Liver (tissue), 8 donors: ENCODE measurements at regions not wholly inside any gene's neighbourhood (a gene's known extent, or its start where the extent isn't known, plus 50 kb on each side); places are given as distances from the start of the nearest gene placed in this dataset.

Source experiments
- DNase-seq: peaks from one replicate; pipeline ENCODE4 v3.0.0-alpha.2; 2017; ENCODE audit warnings: low spot score
- H3K27ac ChIP-seq, 2 donors: one replicate each; pipeline ENCODE4 v1.7.0; 2013; ENCODE audit warnings: inconsistent platforms in 2 of 2, low read length in 2 of 2, control low read depth in 1 of 2, low read depth in 1 of 2, mild to moderate bottlenecking in 1 of 2
- H3K27me3 ChIP-seq, 4 donors: one replicate each; pipeline versions ENCODE4 v1.6.1 to v1.7.0; 2013; ENCODE audit warnings: low read length in 3 of 4, inconsistent platforms in 1 of 4, mild to moderate bottlenecking in 1 of 4, moderate library complexity in 1 of 4; ENCODE audit not compliant: control insufficient read depth in 4 of 4, insufficient read depth in 4 of 4
- H3K36me3 ChIP-seq, 4 donors: one replicate each; pipeline versions ENCODE4 v1.6.1 to v1.7.0; 2013; ENCODE audit warnings: low read length in 3 of 4, mild to moderate bottlenecking in 3 of 4, low read depth in 1 of 4, moderate library complexity in 1 of 4; ENCODE audit not compliant: control insufficient read depth in 4 of 4, insufficient read depth in 3 of 4
- H3K4me1 ChIP-seq, 4 donors: one replicate each; pipeline versions ENCODE4 v1.6.1 to v1.7.0; 2013; ENCODE audit warnings: low read length in 3 of 4, mild to moderate bottlenecking in 3 of 4, moderate library complexity in 1 of 4; ENCODE audit not compliant: control insufficient read depth in 4 of 4, insufficient read depth in 4 of 4
- H3K4me3 ChIP-seq, 3 donors: one replicate each; pipeline versions ENCODE4 v1.6.1 to v1.7.0; 2013; ENCODE audit warnings: low read length in 3 of 3, control low read depth in 1 of 3, low read depth in 1 of 3, mild to moderate bottlenecking in 1 of 3
- H3K9ac ChIP-seq, 2 donors: one replicate each; pipeline ENCODE4 v1.7.0; 2013; ENCODE audit warnings: low read length in 2 of 2, mild to moderate bottlenecking in 2 of 2, moderate library complexity in 2 of 2, control low read depth in 1 of 2, low read depth in 1 of 2
- H3K9me3 ChIP-seq, 4 donors: one replicate each; pipeline versions ENCODE4 v1.6.1 to v1.7.0; 2013; ENCODE audit warnings: low read length in 3 of 4; ENCODE audit not compliant: control insufficient read depth in 4 of 4
- ATF3 ChIP-seq: IDR thresholded peaks from 2 replicates; pipeline ENCODE4 v1.6.1; 2016; ENCODE audit warnings: antibody characterized with exemption
- EGR1 ChIP-seq, 2 donors: IDR thresholded peaks; 2 replicates each; pipeline ENCODE4 v1.6.1; 2016 to 2018; ENCODE audit warnings: antibody characterized with exemption in 2 of 2, low read depth in 2 of 2
- FOXA1 ChIP-seq: IDR thresholded peaks from 2 replicates; pipeline ENCODE4 v1.6.1; 2016; ENCODE audit warnings: antibody characterized with exemption
- FOXA2 ChIP-seq: IDR thresholded peaks from 2 replicates; pipeline ENCODE4 v1.6.1; 2016; ENCODE audit warnings: antibody characterized with exemption
- HNF4G ChIP-seq: IDR thresholded peaks from 2 replicates; pipeline ENCODE4 v1.6.1; 2016; ENCODE audit warnings: antibody characterized with exemption
- JUND ChIP-seq, 2 donors: IDR thresholded peaks; 2 replicates each; pipeline ENCODE4 v1.6.1; 2016; ENCODE audit warnings: antibody characterized with exemption in 2 of 2
- NR2F2 ChIP-seq: IDR thresholded peaks from 2 replicates; pipeline ENCODE4 v1.6.1; 2016; ENCODE audit warnings: antibody characterized with exemption
- RAD21 ChIP-seq, 2 donors: IDR thresholded peaks; 2 replicates each; pipeline ENCODE4 v1.6.1; 2016; ENCODE audit warnings: antibody characterized with exemption in 2 of 2, mild to moderate bottlenecking in 2 of 2
- REST ChIP-seq: IDR thresholded peaks from 2 replicates; pipeline ENCODE4 v1.6.1; 2016; ENCODE audit warnings: antibody characterized with exemption, mild to moderate bottlenecking
- RXRA ChIP-seq, 2 donors: IDR thresholded peaks; 2 replicates each; pipeline ENCODE4 v1.6.1; 2017 to 2018; ENCODE audit warnings: antibody characterized with exemption in 2 of 2, mild to moderate bottlenecking in 1 of 2
- SP1 ChIP-seq: IDR thresholded peaks from 2 replicates; pipeline ENCODE4 v1.6.1; 2018; ENCODE audit warnings: antibody characterized with exemption, mild to moderate bottlenecking
- TAF1 ChIP-seq: conservative IDR thresholded peaks from 2 replicates; pipeline ENCODE4 v1.6.1; 2016; ENCODE audit warnings: antibody characterized with exemption, mild to moderate bottlenecking
- YY1 ChIP-seq: IDR thresholded peaks from 2 replicates; pipeline ENCODE4 v1.6.1; 2016; ENCODE audit warnings: antibody characterized with exemption, mild to moderate bottlenecking
- WGBS: extraction: QIAGEN DNeasy Blood & Tissue Kit; methylation state at CpG from one replicate; pipeline ENCODE4 v1.1.7; 2013; 5-methylcytosine and 5-hydroxymethylcytosine counted together
- TF ChIP-seq, protein P1 (sequence below): fragments of 150-350 bp; IDR thresholded peaks from 2 replicates; pipeline ENCODE4 v1.5.1; 2017; ENCODE audit warnings: improper control_type of control experiment, low read depth, low read length; ENCODE audit not compliant: missing input control
- TF ChIP-seq, protein P2 (sequence below): IDR thresholded peaks from 2 replicates; pipeline ENCODE4 v1.6.1; 2016; ENCODE audit warnings: antibody characterized with exemption
- TF ChIP-seq, protein P3 (sequence below): IDR thresholded peaks from 2 replicates; pipeline ENCODE4 v1.6.1; 2016; ENCODE audit warnings: antibody characterized with exemption
- donor health status: healthy.
- donor health status: healthy.
- donor health status: healthy.
- donor health status: healthy.
- donor health status: healthy.

DNA sequence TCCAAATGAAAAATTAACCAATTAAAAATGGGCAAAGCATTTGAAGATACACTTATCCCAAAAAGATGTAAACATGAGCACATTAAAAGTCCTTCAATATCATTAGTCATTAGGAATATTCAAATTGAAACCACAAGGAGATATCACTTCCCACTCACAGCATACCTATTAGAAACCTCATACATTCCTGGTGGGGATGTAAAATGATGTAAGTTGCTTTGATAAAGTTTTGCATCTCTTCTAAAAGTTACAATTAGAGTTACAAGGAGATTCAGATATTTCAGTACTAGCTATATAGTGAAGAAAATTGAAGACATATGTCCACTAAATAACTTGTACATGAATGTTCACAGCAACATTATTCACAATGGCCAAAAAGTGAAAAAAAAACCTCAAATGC lies 1109.3 kb upstream of the LCORL start:
- DNase-seq = no peak
- Histone ChIP-seq H3K4me3 (no peak overlapping the region), H3K9me3 (no peaks in the 10 kb centered on the region), H3K4me1 (no peaks in the 10 kb centered on the region), H3K9ac (no peak overlapping the region), H3K27ac (no peak overlapping the region), H3K27me3 (no peaks in the 10 kb centered on the region), H3K36me3 (no peaks in the 10 kb centered on the region)
- no peak for TF ChIP-seq HNF4G
- TF ChIP-seq JUND (IDR thresholded peaks at IDR 0.05) = no peak
- no peak for TF ChIP-seq NR2F2
- no peak for TF ChIP-seq ATF3
- TF ChIP-seq, protein P1, sequence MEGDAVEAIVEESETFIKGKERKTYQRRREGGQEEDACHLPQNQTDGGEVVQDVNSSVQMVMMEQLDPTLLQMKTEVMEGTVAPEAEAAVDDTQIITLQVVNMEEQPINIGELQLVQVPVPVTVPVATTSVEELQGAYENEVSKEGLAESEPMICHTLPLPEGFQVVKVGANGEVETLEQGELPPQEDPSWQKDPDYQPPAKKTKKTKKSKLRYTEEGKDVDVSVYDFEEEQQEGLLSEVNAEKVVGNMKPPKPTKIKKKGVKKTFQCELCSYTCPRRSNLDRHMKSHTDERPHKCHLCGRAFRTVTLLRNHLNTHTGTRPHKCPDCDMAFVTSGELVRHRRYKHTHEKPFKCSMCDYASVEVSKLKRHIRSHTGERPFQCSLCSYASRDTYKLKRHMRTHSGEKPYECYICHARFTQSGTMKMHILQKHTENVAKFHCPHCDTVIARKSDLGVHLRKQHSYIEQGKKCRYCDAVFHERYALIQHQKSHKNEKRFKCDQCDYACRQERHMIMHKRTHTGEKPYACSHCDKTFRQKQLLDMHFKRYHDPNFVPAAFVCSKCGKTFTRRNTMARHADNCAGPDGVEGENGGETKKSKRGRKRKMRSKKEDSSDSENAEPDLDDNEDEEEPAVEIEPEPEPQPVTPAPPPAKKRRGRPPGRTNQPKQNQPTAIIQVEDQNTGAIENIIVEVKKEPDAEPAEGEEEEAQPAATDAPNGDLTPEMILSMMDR = no peak

GRCh38 chr4:19128176-19128575 lies 1106.6 kb upstream of the LCORL start:
- H3K27me3 ChIP-seq = no peaks in the 10 kb centered on the region
- no peaks in the 10 kb centered on the region for H3K4me1 ChIP-seq
- TF ChIP-seq EGR1 (IDR thresholded peaks at IDR 0.05; ENCODE audit: low read depth in 2 of 2) (no peak), FOXA2 (no peak), RXRA (IDR thresholded peaks at IDR 0.05) (no peak), SP1 (no peak), TAF1 (no peak), FOXA1 (no peak), NR2F2 (no peak), JUND (IDR thresholded peaks at IDR 0.05) (no peak)
- TF ChIP-seq, protein P2, sequence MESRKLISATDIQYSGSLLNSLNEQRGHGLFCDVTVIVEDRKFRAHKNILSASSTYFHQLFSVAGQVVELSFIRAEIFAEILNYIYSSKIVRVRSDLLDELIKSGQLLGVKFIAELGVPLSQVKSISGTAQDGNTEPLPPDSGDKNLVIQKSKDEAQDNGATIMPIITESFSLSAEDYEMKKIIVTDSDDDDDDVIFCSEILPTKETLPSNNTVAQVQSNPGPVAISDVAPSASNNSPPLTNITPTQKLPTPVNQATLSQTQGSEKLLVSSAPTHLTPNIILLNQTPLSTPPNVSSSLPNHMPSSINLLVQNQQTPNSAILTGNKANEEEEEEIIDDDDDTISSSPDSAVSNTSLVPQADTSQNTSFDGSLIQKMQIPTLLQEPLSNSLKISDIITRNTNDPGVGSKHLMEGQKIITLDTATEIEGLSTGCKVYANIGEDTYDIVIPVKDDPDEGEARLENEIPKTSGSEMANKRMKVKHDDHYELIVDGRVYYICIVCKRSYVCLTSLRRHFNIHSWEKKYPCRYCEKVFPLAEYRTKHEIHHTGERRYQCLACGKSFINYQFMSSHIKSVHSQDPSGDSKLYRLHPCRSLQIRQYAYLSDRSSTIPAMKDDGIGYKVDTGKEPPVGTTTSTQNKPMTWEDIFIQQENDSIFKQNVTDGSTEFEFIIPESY = no peak
- TF ChIP-seq, protein P1 = no peak
- H3K4me3 ChIP-seq = no peak overlapping the region
- DNase-seq = no peak
- WGBS = 75% methylated on average over 1 of the region's 1 CpG
- no peaks in the 10 kb centered on the region for H3K9me3 ChIP-seq
- H3K36me3 ChIP-seq = no peaks in the 10 kb centered on the region
- no peak overlapping the region for H3K27ac ChIP-seq
- no peak overlapping the region for H3K9ac ChIP-seq

DNA sequence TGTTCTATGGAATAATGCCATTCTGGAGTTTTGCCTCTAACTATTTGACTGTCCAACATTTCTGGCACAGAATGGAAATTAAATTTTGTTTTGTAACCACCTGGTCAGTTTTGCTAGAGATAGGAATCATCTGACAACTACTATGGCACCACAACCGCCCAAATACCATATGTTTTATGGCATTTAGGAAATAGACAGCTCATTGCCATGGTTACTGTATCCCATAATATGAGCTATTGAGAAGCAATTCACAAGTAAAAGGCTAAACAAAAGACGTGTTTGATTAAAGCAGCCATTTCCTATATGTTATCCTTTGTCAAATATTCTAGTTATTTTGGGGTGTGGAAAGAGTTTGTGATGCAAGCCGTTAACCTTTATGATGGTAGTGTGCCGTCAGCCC lies 1105.3 kb upstream of the LCORL start:
- Histone ChIP-seq H3K36me3 (no peaks in the 10 kb centered on the region), H3K27me3 (no peaks in the 10 kb centered on the region)
- DNase-seq = no peak
- TF ChIP-seq FOXA2 (no peak), RAD21 (IDR thresholded peaks at IDR 0.05) (no peak), JUND (IDR thresholded peaks at IDR 0.05) (no peak), RXRA (IDR thresholded peaks at IDR 0.05) (no peak), YY1 (no peak), REST (no peak), FOXA1 (no peak), HNF4G (no peak)
- TF ChIP-seq, protein P3, sequence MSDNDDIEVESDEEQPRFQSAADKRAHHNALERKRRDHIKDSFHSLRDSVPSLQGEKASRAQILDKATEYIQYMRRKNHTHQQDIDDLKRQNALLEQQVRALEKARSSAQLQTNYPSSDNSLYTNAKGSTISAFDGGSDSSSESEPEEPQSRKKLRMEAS = no peak
- TF ChIP-seq, protein P1 = no peak

More for the DNA sequence above, 1105.3 kb upstream of the LCORL start:
- WGBS = 69% methylated on average over 4 of the region's 4 CpGs
- Histone ChIP-seq H3K27ac (no peak overlapping the region), H3K4me3 (no peak overlapping the region), H3K4me1 (no peaks in the 10 kb centered on the region), H3K9me3 (no peaks in the 10 kb centered on the region), H3K9ac (no peak overlapping the region)
